B cell (primary cell): ENCODE measurements at regions not wholly inside any gene's neighbourhood (a gene's known extent, or its start where the extent isn't known, plus 50 kb on each side); places are given as distances from the start of the nearest gene placed in this dataset.

Experiments used
- ATAC-seq: fragments of 200-7000 bp; cut with Tn5 transposase; one replicate; pipeline ENCODE4 v1.10.0; 2021; ENCODE audit warnings: low read depth, mild to moderate bottlenecking, moderate number of reproducible peaks, moderate library complexity
- CTCF ChIA-PET: fragments of 350-600 bp; sonication (Branson Sonifier 250); formaldehyde crosslinking; loops from one replicate; lab custom pipeline; 2021; ENCODE audit warnings: antibody characterized with exemption, inconsistent platforms; lab: Charles Lee
- POLR2A ChIA-PET: fragments of 350-600 bp; sonication (Branson Sonifier 250); formaldehyde crosslinking; loops from one replicate; lab custom pipeline; 2021; ENCODE audit warnings: antibody characterized with exemption; lab: Charles Lee
- DNase-seq: peaks from one replicate; pipeline ENCODE4 v3.0.0; 2013
- H2AFZ ChIP-seq: 2 replicates; pipeline ENCODE4 v1.6.1; 2012; ENCODE audit warnings: mild to moderate bottlenecking, low read depth, low read length; ENCODE audit not compliant: insufficient read depth, poor library complexity, severe bottlenecking
- H3K27ac ChIP-seq, 2 donors: 1 replicate in 1 of 2; 2 replicates in 1 of 2; pipeline ENCODE4 v1.5.1; 2012 to 2013; ENCODE audit warnings: low read length in 2 of 2, mild to moderate bottlenecking in 2 of 2, moderate library complexity in 1 of 2
- H3K27me3 ChIP-seq, 4 experiments: fragments of 200-600 bp in 1 of 4; sonication (generic) in 1 of 4; replicated peaks in 1 of 4; 1 replicate in 2 of 4; 2 replicates in 2 of 4; pipeline versions ENCODE4 v1.6.1 to v1.7.0; 2013 to 2016; ENCODE audit warnings: low read length in 3 of 4, mild to moderate bottlenecking in 2 of 4, mixed read lengths in 1 of 4, moderate library complexity in 1 of 4; ENCODE audit not compliant: insufficient read depth in 4 of 4, control insufficient read depth in 3 of 4; ENCODE audit errors: control extremely low read depth in 1 of 4
- H3K36me3 ChIP-seq, 2 experiments: replicated peaks in 1 of 2; 1 replicate in 1 of 2; 2 replicates in 1 of 2; pipeline versions ENCODE4 v1.6.1 to v1.7.1; 2013; ENCODE audit warnings: low read length in 1 of 2; ENCODE audit not compliant: insufficient read depth in 2 of 2, control insufficient read depth in 1 of 2; ENCODE audit errors: control extremely low read depth in 1 of 2, extremely low read depth in 1 of 2
- H3K4me1 ChIP-seq, 2 donors: fragments of 200-600 bp in 1 of 2; sonication (generic) in 1 of 2; 1 replicate in 1 of 2; 2 replicates in 1 of 2; pipeline versions ENCODE4 v1.5.1 to v1.6.1; 2013 to 2017; ENCODE audit warnings: low read length in 2 of 2; ENCODE audit not compliant: control insufficient read depth in 2 of 2, insufficient read depth in 2 of 2
- H3K4me2 ChIP-seq: replicated peaks from 2 replicates; pipeline ENCODE3; 2012; ENCODE audit warnings: mild to moderate bottlenecking, low read depth, low read length; ENCODE audit not compliant: poor library complexity, severe bottlenecking
- H3K4me3 ChIP-seq, 5 experiments: fragments of 200-600 bp in 1 of 5; sonication (generic) in 1 of 5; 1 replicate in 3 of 5; 2 replicates in 2 of 5; pipeline versions ENCODE4 v1.5.1 to v1.7.0; 2011 to 2016; ENCODE audit warnings: low read length in 4 of 5, mild to moderate bottlenecking in 4 of 5, low read depth in 2 of 5, control low read depth in 1 of 5, moderate library complexity in 1 of 5; ENCODE audit not compliant: insufficient read depth in 1 of 5; ENCODE audit errors: control extremely low read depth in 1 of 5, extremely low read depth in 1 of 5
- H3K79me2 ChIP-seq: fragments of 200-600 bp; sonication (generic); one replicate; pipeline ENCODE4 v1.6.0; 2016; ENCODE audit warnings: low read length; ENCODE audit not compliant: control insufficient read depth, insufficient read depth
- H3K9ac ChIP-seq: fragments of 200-600 bp; sonication (generic); 2 replicates; pipeline ENCODE4 v1.6.1; 2017; ENCODE audit warnings: mild to moderate bottlenecking, low read length, moderate library complexity
- H3K9me3 ChIP-seq, 3 donors: one replicate each; pipeline versions ENCODE4 v1.6.1 to v1.7.1; 2013; ENCODE audit warnings: low read length in 2 of 3; ENCODE audit not compliant: control insufficient read depth in 2 of 3, insufficient read depth in 1 of 3; ENCODE audit errors: control extremely low read depth in 1 of 3
- H4K20me1 ChIP-seq: 2 replicates; pipeline ENCODE4 v1.6.0; 2012; ENCODE audit warnings: mild to moderate bottlenecking, low read length; ENCODE audit not compliant: insufficient read depth, control insufficient read depth, poor library complexity, severe bottlenecking
- H3K27ac Mint-ChIP-seq: one replicate; pipeline ENCODE4 v1.8.0; 2021; ENCODE audit warnings: mixed read lengths
- H3K27me3 Mint-ChIP-seq: one replicate; pipeline ENCODE4 v1.8.0; 2021; ENCODE audit warnings: mixed read lengths
- H3K4me1 Mint-ChIP-seq: one replicate; pipeline ENCODE4 v1.8.0; 2021; ENCODE audit warnings: mixed read lengths
- H3K4me3 Mint-ChIP-seq: one replicate; pipeline ENCODE4 v1.8.0; 2021; ENCODE audit warnings: mixed read lengths
- H3K9me3 Mint-ChIP-seq: one replicate; pipeline ENCODE4 v1.8.0; 2022; ENCODE audit warnings: mixed read lengths; ENCODE audit not compliant: insufficient read depth
- CTCF ChIP-seq: fragments of 200-600 bp; IDR thresholded peaks from one replicate; pipeline ENCODE4 v1.8.0; 2022; ENCODE audit warnings: antibody characterized with exemption, mild to moderate bottlenecking
- EZH2 ChIP-seq: IDR thresholded peaks from 2 replicates; pipeline ENCODE4 v1.6.1; 2012; ENCODE audit warnings: borderline replicate concordance, low read depth, mild to moderate bottlenecking, moderate library complexity, low read length; ENCODE audit not compliant: insufficient read depth, poor library complexity, severe bottlenecking
- WGBS: methylation state at CpG from one replicate; pipeline ENCODE4 v1.1.5; 2013; ENCODE audit warnings: missing lambda C conversion rate; ENCODE audit not compliant: insufficient coverage; 5-methylcytosine and 5-hydroxymethylcytosine counted together
- intact Hi-C: fragments of 100-400 bp; cut with micrococcal nuclease; formaldehyde crosslinking; loops from one replicate; pipeline ENCODE4 v1.10.0; 2022

GRCh38 chr16:51698647-51699046 lies 547.6 kb upstream of the SALL1 start:
- intact Hi-C loops, result no loop called here
- CTCF ChIA-PET, result no interaction called here

GRCh38 chr16:51697454-51697853 lies 546.4 kb upstream of the SALL1 start:
- H3K9me3 Mint-ChIP-seq, result peaks cover 11% of the 10 kb centered on the region
- Histone ChIP-seq H3K27me3 (no peaks in the 10 kb centered on the region), H3K9me3 (peaks cover 0 to 3% (median 0%) of the 10 kb centered on the region in 3 donors), H3K79me2 (no peaks in the 10 kb centered on the region), H3K36me3 (no peaks in the 10 kb centered on the region), H2AFZ (no peak overlapping the region), H3K27ac (no peak overlapping the region), H3K4me1 (no peaks in the 10 kb centered on the region), H3K4me3 (no peak overlapping the region), H3K4me2 (no peak overlapping the region), H3K9ac (no peak overlapping the region), H4K20me1 (no peaks in the 10 kb centered on the region)
- no peak for ATAC-seq
- no peak for TF ChIP-seq CTCF
- no peak for TF ChIP-seq EZH2
- H3K4me3 Mint-ChIP-seq, result no peak overlapping the region
- H3K27ac Mint-ChIP-seq, result no peak overlapping the region
- no peak for DNase-seq
- 67% methylated on average over 1 of the region's 2 CpGs for WGBS
- no peaks in the 10 kb centered on the region for H3K4me1 Mint-ChIP-seq
- no peaks in the 10 kb centered on the region for H3K27me3 Mint-ChIP-seq
- ChIA-PET POLR2A (no interaction called here), CTCF (no interaction called here)
- intact Hi-C loops, result no loop called here

More at GRCh38 chr16:51698647-51699046, 547.6 kb upstream of the SALL1 start:
- no peaks in the 10 kb centered on the region for H3K4me1 ChIP-seq
- TF ChIP-seq EZH2, result no peak
- TF ChIP-seq CTCF, result no peak
- Mint-ChIP-seq H3K27me3 (no peaks in the 10 kb centered on the region), H3K9me3 (peaks cover 8% of the 10 kb centered on the region), H3K4me3 (no peak overlapping the region), H3K4me1 (no peaks in the 10 kb centered on the region), H3K27ac (no peak overlapping the region)
- no peak overlapping the region for H3K27ac ChIP-seq
- H3K36me3 ChIP-seq, result no peaks in the 10 kb centered on the region
- no peaks in the 10 kb centered on the region for H3K79me2 ChIP-seq
- no peak overlapping the region for H3K9ac ChIP-seq
- H3K4me3 ChIP-seq, result no peak overlapping the region
- H3K4me2 ChIP-seq, result no peak overlapping the region
- H4K20me1 ChIP-seq, result no peaks in the 10 kb centered on the region
- peaks cover 0 to 3% (median 0%) of the 10 kb centered on the region in 3 donors for H3K9me3 ChIP-seq
- POLR2A ChIA-PET, result no interaction called here
- 80% methylated on average over 1 of the region's 2 CpGs for WGBS
- no peak for ATAC-seq
- H3K27me3 ChIP-seq, result no peaks in the 10 kb centered on the region
- H2AFZ ChIP-seq, result no peak overlapping the region
- DNase-seq, result no peak
